GM12864 (cell line): ENCODE measurements at regions not wholly inside any gene's neighbourhood (a gene's known extent, or its start where the extent isn't known, plus 50 kb on each side); places are given as distances from the start of the nearest gene placed in this dataset.
"Not testable (repeated sequence)": the region's sequence is repeated elsewhere in the genome, so short reads cannot be mapped to it uniquely, and the experiment has no call there.

Experiments
- DNase-seq: peaks from one replicate; pipeline ENCODE4 v3.0.0-alpha.2; 2011; ENCODE audit warnings: low read depth
- H3K4me3 ChIP-seq: 2 replicates; pipeline ENCODE4 v1.5.1; 2011; ENCODE audit warnings: mild to moderate bottlenecking, low read depth, low read length, control low read depth
- TF ChIP-seq, protein P1 (sequence below): IDR thresholded peaks from 2 replicates; pipeline ENCODE4 v1.5.1; 2011; ENCODE audit warnings: low read depth, mild to moderate bottlenecking, moderate library complexity, low read length, control low read depth, inconsistent platforms; ENCODE audit errors: missing control alignments

DNA sequence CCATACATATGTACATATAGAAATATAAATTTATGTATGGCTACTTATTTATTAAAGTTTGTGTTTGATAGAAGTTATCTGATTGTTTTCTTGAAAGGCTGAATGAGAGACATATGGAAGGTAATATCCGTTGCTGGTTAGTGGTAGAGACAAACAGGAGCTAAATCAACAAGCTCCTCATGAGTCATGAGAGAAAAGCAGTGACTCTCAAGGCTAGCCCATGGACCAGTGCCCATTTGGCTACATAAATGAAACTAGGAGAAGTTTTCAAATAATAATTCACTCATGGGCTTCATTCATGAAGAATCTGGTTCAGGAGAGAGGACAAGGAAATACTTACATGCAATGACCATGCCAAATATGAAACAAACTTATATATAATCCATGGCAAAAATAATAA, 504.5 kb upstream of the ITGA1 start:
- TF ChIP-seq, protein P1, sequence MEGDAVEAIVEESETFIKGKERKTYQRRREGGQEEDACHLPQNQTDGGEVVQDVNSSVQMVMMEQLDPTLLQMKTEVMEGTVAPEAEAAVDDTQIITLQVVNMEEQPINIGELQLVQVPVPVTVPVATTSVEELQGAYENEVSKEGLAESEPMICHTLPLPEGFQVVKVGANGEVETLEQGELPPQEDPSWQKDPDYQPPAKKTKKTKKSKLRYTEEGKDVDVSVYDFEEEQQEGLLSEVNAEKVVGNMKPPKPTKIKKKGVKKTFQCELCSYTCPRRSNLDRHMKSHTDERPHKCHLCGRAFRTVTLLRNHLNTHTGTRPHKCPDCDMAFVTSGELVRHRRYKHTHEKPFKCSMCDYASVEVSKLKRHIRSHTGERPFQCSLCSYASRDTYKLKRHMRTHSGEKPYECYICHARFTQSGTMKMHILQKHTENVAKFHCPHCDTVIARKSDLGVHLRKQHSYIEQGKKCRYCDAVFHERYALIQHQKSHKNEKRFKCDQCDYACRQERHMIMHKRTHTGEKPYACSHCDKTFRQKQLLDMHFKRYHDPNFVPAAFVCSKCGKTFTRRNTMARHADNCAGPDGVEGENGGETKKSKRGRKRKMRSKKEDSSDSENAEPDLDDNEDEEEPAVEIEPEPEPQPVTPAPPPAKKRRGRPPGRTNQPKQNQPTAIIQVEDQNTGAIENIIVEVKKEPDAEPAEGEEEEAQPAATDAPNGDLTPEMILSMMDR: no peak
- no peak for DNase-seq
- H3K4me3 ChIP-seq: no peak overlapping the region

DNA sequence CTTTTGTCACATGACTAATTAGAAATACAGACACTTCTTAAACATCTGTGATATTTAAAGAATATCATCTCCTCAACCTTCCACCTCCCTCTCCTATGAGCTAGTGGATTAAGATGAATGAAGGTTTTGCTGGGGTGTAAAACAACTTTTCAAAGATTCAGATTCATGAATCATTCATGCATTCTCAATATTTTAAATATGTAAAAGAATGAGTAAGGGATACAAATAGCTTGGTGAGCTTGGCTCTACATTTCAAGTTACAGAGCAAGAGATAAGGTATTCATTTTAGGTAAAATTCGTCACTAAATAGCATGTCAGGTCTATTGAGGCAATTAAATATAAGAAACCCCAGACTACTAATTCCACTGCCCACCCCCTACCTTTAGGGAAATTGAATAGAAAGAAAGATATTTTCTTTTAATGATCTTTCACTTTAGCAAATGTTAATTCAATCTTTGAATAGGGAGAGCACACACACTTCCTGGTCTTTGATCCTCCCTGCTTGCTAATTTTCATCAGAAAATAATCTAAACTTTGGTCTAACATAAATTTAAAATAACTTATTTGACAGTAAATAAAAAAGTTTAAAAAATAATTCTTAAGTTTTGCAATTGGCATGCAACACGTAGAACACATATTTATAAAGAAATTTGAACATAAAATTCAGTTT, 486.9 kb upstream of the ITGA1 start:
- TF ChIP-seq, protein P1: no peak
- no peak overlapping the region for H3K4me3 ChIP-seq
- DNase-seq: no peak

DNA sequence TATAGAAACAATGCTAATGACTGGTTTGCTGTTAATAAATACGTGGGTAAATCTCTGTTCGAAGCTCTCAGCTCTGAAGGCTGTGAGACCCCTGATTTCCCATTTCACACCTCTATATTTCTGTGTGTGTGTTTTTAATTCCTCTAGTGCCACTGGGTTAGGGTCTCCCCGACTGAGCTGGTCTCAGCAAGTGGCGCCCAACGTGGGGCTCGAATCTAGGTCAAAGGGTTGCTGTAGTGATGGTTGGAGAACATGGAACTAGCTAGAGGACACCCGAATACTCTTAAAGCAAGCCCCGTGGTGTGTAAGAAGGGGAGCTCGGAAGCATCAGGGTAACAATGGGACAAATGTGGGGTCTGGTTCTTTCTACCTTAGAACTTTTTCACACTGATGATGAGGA, 482.9 kb upstream of the ITGA1 start:
- DNase-seq, H3K4me3 ChIP-seq: not testable (repeated sequence)

DNA sequence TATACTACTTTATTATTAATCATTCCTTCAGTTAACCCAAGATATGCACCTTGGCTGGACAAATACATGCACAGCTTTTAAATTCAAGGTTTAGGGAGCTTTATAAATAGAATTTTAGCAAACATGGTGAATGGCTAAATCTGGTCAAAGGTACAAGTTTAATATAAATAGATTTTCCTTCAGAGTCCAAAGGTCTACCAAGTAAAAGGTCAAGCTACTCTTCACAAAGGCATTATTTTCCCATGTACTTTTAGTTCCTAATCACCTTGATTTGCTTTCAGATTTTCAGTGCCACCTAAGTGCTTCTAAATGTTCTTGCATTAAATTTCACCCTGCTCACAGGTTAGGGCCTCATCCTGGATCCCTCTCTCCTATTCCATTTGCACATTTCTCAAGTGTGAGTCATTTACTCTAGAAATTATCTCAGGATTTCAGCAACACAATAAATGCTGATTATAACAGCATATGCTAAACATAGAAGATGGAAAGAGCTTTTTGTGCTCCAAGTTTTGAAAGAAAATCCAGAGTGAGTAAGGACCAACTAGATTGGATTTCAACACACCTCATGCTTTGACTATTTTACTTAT, 459.4 kb upstream of the ITGA1 start:
- no peak overlapping the region for H3K4me3 ChIP-seq
- TF ChIP-seq, protein P1: no peak
- DNase-seq: no peak

DNA sequence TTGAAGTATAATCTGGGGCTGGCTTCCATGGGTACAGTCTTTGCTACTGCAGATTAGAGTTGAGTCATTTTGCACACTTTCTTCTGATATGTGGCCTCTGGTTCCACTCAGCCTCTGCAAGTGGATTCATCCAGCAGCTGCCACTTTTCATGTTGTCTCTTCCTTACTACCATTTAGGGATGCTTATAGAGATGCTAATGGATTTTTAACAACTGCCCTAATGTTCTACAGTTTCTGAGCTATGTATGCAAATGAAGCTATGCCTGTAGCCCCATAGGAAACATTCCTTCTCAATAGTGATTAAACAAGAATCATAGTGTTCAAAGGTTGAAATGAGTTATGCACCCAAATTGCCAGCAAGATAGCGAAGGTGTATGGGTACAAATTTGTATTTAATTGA, 456.0 kb upstream of the ITGA1 start:
- H3K4me3 ChIP-seq: no peak overlapping the region
- TF ChIP-seq, protein P1: no peak
- DNase-seq: no peak

DNA sequence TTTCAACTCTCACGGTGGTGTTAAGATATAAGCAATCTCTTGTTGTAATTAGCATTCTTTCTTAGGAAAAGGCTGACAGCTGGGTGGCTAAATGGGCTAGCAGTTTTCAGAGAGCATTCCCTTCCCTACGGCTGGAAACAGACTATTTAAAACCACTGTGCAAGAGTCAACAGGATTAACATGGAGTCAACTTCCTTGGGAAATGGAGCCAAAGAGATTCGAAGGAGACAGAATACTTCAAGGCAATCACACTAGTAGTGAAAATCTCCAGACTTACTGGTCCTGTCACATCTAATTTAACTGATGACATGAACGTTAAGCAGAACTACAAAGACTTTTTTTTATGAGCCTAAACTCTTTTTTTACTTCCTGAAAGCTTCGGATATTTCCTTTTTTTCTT, 453.3 kb upstream of the ITGA1 start:
- no peak overlapping the region for H3K4me3 ChIP-seq
- TF ChIP-seq, protein P1: no peak
- DNase-seq: no peak

DNA sequence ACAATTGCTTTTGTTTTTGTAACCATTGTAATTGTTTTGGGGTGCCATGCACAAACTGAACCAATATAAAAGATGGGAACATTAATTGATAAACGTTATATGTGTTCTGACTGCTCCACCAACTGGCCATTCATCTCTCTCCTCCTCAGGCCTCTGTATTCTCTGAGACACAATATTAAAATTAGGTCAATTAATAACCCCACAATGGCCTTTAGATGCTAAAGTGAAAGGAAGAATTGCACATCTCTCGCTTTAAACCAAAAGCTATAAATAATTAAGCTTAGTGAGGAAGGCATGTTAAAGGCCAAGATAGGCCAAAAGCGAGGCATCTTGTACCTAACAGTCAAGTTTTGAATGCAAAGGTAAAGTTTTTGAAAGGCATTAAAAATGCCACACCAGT, 448.4 kb upstream of the ITGA1 start:
- H3K4me3 ChIP-seq: no peak overlapping the region
- DNase-seq: no peak
- TF ChIP-seq, protein P1: no peak
